GM10266 (cell line): ENCODE measurements at regions not wholly inside any gene's neighbourhood (a gene's known extent, or its start where the extent isn't known, plus 50 kb on each side); places are given as distances from the start of the nearest gene placed in this dataset.

Experiments used
- DNase-seq: peaks from one replicate; pipeline ENCODE4 v3.0.0; 2012; ENCODE audit errors: extremely low spot score
- TF ChIP-seq, protein P1 (sequence below): IDR thresholded peaks from 2 replicates; pipeline ENCODE4 v1.5.1; 2012; ENCODE audit warnings: mild to moderate bottlenecking, low read depth; ENCODE audit not compliant: control insufficient read depth, insufficient read depth; ENCODE audit errors: missing control alignments

DNA sequence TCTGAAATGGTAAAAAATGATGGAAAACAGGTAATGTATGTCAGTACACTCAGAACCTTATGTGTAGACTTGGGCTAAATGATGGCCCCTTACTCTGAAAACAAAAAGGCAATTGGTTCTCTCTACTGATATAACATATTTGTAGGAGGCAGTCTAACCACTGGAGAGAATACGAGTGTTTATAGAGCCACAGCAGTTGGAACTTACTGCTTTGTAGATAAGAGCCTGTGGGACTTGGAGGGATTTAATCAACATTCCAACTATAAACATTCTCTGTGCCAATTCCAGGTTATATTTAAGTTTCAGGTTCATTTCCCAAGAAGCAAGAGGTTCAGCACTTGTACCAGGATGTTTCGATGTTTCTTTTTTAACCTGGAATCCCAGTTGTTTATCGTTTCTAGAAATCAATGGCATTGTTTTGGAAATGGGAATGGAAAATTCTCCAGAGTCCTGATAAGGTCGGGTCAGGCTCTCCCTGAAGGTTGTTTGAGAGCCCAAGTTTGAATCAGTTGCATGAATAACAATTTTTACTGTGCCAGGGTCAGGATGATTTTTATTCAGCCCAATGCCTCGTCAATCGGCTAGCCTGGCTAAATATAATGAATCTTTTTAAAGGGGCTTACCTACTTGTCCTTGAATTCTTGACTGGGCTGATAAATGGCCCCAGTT lies 278.4 kb upstream of the FAM98A start:
- no peak for DNase-seq
- TF ChIP-seq, protein P1, sequence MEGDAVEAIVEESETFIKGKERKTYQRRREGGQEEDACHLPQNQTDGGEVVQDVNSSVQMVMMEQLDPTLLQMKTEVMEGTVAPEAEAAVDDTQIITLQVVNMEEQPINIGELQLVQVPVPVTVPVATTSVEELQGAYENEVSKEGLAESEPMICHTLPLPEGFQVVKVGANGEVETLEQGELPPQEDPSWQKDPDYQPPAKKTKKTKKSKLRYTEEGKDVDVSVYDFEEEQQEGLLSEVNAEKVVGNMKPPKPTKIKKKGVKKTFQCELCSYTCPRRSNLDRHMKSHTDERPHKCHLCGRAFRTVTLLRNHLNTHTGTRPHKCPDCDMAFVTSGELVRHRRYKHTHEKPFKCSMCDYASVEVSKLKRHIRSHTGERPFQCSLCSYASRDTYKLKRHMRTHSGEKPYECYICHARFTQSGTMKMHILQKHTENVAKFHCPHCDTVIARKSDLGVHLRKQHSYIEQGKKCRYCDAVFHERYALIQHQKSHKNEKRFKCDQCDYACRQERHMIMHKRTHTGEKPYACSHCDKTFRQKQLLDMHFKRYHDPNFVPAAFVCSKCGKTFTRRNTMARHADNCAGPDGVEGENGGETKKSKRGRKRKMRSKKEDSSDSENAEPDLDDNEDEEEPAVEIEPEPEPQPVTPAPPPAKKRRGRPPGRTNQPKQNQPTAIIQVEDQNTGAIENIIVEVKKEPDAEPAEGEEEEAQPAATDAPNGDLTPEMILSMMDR, result no peak

DNA sequence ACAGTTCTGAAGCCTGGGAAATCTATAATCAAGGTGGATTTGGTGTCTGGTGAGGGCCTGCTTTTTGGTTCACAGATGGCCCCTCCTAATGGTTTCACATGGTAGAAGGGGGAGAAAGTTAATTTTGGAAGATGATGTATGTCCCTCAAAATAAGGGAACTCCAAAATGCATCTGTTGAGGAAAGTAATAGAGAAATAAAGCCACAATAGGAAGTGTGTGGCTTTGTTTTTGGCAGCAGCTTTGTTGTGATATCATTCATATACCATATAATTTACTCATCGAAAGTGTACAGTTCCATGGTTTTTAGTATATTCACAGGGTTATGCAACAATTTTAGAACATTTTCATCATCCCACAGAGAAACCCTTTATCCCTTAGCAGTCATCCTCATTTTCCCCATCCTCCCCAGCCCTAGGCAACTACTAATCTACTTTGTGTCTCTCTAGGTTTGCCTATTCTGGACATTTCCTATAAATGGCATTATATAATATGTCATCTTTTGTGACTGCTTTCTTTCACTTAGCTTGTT lies 274.0 kb upstream of the FAM98A start:
- DNase-seq, result no peak
- TF ChIP-seq, protein P1, result no peak

DNA sequence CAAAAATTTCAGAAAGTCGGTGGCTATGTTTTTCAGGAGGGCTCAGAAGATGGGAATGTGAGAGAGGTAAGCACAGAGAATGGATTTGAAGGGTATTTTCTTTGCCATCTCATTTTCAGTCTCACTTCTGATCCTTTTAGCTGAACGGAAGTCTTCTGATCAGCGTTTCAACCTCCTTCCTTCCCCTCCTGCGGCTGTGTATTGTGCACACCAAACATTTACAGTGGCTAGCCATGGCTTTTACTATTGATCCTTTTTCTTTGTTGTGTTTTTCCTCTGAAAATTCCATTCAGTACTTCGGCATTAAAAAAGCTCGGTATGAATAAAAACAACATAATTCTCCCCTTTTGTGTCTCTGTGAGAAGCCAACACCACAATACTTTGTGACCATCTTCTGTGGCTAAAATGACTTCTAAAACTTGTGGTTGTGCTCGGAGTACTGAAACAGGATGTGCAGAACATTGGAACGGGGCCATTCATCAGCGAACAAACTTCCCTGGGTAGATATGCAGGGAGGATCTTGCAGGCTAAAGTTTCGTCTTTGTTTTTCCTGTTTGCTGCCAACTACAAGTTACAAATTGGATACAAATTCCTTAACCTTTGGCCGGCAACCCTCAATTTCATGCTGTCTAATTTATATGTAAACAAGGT lies 260.8 kb upstream of the FAM98A start:
- TF ChIP-seq, protein P1, result no peak
- DNase-seq, result no peak

DNA sequence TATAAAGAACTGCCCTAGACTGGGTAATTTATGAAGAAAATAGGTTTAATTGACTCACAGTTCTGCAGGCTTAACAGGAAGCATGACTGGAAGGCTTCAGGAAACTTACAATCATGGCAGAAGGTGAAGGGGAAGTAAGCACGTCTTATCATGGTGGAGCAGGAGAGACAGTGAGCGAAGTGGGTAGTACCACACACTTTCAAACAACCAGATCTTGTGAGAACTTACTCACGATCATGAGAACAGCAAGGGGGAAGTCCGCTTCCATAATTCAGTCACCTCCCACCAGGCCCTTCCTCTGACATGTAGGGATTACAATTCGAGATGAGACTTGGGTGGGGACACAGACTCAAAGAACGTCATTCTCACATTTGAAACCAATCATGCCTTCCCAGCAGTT lies 260.1 kb upstream of the FAM98A start:
- TF ChIP-seq, protein P1, result no peak
- no peak for DNase-seq

DNA sequence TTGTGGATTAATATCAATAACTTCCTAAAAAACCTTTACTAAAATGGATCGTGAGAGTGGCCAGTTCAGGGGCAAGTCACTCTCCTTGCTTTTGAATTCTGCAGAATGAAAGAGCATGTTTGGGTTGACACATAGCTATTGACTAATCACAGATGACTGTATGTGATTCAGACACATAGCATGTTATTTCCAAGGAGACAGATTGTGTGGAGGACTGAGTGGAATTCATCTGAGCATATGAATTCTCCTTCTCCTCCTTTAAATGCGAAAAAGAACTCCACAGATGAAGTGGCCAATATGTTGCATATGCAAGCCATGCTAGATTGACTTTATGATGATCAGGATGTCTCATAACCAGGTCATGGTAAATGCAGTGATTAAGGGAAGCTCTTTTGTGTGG lies 249.4 kb upstream of the FAM98A start:
- TF ChIP-seq, protein P1, result no peak
- DNase-seq, result no peak

DNA sequence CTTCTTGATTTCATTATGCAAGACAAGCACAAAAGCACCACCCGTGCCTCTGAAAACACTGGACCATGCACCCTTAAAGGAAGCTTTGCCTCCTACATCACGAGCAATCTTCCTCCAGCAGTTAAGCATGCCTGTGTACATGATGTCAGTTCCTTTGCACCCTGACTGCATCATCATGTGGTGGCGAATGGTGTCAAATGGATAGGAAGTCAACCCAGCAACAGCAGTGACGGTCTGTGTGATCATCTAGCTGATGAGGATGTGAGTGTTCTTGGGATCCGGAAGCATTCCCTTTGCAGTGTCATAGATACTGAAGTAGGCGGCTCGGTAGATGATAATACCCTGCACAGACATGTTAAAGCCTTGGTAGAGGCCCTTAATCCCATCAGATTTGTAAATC lies 240.7 kb upstream of the FAM98A start:
- TF ChIP-seq, protein P1, result no peak
- no peak for DNase-seq

DNA sequence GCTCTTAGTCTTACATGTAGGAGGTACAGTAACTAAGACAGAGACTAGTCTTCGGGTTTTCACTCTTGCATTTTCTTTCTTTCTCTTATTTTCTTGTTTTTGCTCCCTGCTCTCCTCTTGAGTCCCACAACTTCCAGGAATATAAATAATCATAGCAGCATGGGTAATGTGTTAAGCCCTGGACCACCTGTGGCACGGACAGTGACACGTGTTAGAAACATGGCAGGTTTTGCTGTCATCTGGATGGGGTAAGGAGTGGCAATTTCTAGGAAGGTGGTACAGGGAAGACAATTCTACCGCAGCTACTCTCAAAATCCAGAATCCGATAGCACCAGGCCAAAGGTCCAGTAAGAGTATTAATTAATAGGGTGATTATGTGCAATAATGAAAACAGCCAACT lies 237.5 kb upstream of the FAM98A start:
- TF ChIP-seq, protein P1, result no peak
- no peak for DNase-seq
